Mucosa of gallbladder (tissue), 1 donor: ENCODE measurements at regions not wholly inside any gene's neighbourhood (a gene's known extent, or its start where the extent isn't known, plus 50 kb on each side); places are given as distances from the start of the nearest gene placed in this dataset.

Experiments used
- DNase-seq: peaks from one replicate; pipeline ENCODE4 v3.0.0-alpha.2; 2020; ENCODE audit warnings: low spot score
- donor health status: DM: no; HTN: no; CAD: no.

- no peak for DNase-seq
Measured at GRCh38 chr1:115204513-115204912, 115.2 kb upstream of the TSPAN2 start.

- DNase-seq = no peak
Measured at GRCh38 chr1:115203287-115203686, 114.0 kb upstream of the TSPAN2 start.

- DNase-seq = no peak
Measured at GRCh38 chr1:115201598-115201997, 112.3 kb upstream of the TSPAN2 start.

DNA sequence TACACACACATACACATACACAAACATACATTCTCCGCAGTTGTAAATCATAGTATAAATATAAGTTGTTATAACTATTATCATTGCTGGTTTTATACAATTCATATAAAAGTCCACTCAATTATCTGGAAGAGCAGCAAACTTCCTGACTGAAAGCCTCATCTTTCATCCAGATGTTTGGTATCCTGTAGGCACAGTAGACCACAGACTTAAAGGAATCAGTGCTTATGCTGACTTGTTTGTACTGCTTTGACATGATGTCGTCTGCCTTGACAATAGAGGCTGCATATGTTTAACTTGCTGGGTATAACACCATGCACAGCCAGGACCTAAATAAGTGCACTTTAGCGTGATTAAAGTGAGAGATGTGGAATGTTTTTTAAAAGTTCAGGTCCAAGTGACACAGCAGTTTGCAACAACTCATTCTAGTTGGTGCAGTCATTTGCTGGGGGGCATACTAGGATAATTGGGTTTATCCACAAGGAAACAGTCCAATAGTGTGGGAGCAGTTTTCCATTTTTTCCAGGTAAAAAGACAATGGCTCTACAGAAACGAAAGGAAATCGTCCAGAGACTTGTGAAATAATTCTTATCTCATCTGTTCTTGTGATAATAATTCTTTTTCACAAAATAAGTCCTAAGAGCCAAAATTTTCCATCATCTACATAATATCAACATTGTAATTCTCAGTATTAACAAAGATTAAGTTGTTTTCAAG lies 110.3 kb upstream of the TSPAN2 start:
- DNase-seq = no peak

DNA sequence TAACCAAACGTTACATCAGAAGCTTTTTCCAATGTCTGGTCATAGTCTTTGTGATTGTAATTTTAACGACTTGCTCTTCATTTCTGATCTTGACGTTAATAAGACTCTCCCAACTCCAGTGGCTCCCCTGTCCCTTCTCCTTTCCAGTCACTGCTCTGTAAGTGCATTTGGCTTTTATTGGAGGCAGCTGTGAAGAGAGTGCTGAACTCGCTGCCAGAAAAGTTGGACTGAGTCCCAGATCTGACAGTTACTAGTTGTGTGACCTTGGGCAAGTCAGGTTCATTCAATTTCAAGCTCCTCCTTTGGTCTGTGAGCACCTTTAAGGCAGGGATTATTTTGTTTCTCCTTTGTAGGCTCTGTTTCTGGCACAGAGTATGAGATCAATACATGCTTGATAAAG lies 109.6 kb upstream of the TSPAN2 start:
- DNase-seq = no peak

DNA sequence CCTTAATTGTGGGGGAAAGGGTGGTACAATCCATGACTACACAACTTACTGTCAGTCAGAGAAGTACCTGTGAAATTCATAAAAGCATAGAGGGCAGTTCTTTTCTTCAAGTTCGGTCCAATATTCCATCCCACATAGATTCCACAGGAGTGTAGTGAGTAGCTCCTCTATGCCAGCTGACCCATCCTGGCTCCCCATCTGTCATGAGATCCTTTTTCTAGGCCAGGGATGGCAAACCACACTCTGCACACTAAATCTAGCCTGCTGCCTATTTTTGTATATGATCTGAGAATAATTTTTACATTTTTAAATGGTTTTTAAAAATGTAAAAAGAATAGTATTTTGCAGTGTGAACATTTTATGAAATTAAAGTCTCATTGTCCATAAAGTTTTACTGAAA lies 107.0 kb upstream of the TSPAN2 start:
- DNase-seq = no peak

- DNase-seq = no peak
Measured at GRCh38 chr1:115194506-115194905, 105.2 kb upstream of the TSPAN2 start.

DNA sequence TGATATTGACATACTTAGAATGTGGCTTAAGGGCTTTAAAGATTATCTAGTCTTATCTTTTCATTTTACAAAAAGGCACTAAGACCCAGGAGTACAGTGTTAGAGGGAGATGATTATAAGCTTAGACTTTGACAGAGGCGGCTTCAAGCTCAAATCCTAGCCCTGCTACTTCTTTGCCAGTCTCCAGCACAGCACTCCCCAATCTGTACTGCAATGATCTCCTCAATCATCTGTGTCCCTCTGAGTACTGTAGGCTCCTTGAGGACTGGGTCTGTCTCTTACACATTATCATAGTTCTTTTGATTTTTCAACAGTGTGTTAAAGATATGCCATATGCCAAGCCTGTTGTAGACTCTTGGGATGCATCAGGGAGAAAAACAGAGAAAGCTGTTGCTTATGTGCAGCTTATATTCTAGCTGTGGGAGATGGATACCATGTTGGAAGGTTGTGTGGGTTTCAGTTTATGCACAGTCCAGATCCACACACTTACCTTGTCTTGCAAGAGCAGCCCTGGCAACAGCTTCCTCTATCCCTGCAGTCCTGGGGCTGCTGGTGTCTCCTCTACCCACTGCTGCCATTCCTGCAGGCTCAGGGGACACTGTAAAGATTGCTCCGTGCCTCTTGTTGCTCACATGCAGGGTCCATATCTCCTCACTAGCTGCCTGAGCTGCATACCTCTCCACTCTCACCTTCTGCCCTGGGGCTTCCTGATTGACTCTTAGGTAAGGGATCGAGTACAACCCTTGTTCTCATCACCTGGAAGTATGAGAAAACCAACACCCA lies 103.9 kb upstream of the TSPAN2 start:
- no peak for DNase-seq

- no peak for DNase-seq
Measured at GRCh38 chr1:115192200-115192767, 103.0 kb upstream of the TSPAN2 start.

DNA sequence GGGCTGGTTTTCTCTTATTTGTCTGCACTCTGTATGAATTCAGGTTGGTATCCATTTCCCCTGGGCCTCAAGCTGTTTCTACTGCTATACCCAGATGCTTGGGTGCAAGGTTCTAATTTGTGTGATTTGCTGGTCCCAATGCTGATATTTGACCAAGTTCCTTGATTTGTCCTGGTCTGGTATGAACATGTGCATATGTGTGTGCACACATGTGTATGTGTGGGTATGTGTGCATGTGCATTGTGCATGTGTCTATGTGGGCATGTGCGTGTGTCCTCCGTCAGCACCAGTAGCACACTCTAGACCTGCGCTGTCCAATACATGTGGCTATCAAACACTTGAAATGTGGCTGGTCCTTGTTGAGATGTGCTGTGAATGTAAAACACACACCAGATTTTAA lies 102.4 kb upstream of the TSPAN2 start:
- no peak for DNase-seq

GRCh38 chr1:115190540-115191170 lies 101.4 kb upstream of the TSPAN2 start:
- no peak for DNase-seq

- no peak for DNase-seq
Measured at GRCh38 chr1:115189814-115190539, 100.7 kb upstream of the TSPAN2 start.

DNA sequence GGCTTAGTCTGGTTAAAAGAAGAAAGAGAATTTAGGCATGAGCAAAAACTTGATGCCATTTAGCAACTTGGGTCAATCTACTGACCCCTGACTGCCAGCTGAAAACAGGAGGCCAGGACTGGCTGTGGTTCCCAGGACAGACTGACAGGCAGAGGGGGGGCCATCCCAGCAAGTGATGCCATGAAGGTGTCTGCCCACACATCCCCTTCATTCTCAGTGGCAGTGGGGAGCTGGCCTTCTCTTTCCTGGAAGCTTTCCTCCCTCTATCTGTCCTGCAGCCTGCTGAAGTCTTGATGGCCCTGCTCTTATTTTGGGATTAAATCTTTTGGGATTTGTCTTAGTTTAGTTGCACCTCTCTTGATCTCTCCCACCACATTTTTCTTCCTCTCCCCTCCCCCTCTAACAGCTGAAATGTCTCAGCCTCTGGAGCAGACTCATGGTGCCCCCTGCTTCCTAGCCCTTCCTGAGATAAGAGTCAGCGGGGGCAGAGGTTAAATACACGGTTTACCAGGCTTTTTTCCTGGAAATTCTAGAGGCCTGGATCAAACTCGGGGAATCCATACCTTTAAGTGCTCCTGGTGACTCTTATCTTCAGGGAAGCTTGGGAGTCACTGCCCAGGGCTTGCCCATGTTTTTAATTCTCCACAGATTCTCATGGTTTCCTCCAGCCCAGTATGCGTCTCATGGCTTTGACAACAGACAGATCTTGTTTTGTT lies 99.5 kb upstream of the TSPAN2 start:
- no peak for DNase-seq

DNA sequence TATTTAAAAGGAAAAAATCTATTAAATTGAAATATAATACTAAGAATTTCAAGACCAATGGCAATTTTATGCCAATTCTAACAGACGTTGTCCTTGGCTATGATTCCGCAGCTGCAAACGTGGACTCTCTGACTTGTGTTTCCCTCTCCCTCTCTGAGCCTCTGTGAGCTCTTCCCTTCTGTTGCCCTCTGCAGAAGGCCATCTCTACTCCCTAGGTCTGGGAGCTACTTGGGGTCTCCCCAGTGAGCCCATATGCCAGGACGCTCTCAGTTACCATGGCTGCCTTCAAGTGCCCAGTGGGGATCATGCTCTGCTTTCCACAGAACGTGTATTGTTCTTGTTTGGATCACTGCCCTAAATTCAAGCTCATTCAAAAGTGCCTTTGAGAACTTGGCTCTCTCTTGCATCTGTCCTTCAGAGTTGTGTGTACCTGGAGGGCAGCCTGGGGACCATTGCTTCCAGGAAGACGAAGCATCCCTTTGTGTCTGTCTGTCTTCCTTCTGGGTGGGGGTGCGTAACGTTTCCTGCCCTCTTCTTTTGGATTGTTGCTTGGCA lies 97.5 kb upstream of the TSPAN2 start:
- DNase-seq = no peak

DNA sequence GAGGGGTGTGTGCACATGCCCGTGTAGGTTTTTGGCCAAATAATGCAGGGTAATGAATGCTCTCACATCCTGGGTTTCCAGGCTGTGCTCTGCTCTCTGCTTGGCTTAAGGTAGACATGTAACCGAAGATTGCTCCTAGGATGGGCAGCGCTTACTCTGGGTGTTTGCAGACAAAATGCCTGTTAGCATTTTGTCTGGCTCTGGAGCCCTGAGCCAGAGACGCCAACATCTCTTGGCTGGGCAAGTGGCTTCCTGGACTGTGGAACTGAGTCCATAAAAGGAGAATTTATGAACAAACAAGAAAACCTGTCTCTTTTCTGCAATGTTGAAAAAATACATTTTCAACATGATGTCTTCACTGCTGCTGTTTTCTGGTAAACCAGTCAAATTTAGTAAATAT lies 96.0 kb upstream of the TSPAN2 start:
- DNase-seq = no peak

DNA sequence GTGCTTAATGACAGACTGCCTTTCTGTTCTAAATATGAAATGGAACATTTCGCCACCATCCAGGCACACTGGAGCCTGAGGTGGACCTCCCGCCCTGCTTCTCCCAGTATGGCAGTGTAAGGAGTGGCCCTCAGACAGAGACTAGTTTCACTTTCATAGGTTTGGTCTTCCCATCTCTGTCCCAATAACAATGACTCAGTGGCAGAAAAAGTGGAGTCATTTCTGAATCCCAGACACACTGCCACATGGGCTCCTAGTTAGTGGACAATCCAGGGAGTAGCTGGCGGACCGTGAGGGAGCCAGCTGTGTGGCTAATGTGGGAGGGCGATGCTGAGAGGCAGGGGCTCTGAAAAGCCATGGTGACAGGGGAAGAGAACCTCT lies 95.6 kb upstream of the TSPAN2 start:
- DNase-seq = no peak

DNA sequence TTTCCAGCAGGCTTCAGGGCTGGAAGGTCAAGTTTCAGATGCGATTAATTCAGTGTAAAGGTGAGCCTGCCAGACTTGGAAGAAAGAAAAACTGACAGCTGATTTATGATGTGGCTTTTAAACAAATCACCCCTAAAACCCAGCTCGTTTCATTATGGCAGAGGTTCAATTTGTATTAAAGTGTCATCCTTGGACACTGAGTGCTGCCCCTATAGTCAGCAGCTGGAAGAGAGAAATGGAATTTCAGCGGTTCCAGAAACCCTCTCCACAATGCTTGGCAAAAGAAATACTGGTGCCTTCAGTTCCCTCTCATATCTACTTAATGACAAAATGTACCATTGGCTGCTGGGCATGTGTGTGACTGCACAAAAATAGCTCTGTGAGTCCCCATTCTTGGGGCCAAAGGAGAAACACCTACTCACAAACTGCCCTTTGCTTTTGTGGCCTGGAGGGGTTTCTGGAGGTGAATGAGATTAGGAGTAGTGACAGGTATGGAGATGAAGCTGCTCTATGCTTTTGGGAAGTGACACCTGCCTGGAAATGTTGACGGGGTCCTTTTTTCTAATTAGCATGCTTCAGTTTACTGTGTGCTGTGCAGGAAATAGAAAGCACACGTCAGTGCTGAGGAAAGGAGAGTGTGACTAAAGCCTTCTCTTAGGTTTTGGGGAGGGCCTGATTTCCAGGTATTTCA lies 95.1 kb upstream of the TSPAN2 start:
- no peak for DNase-seq

DNA sequence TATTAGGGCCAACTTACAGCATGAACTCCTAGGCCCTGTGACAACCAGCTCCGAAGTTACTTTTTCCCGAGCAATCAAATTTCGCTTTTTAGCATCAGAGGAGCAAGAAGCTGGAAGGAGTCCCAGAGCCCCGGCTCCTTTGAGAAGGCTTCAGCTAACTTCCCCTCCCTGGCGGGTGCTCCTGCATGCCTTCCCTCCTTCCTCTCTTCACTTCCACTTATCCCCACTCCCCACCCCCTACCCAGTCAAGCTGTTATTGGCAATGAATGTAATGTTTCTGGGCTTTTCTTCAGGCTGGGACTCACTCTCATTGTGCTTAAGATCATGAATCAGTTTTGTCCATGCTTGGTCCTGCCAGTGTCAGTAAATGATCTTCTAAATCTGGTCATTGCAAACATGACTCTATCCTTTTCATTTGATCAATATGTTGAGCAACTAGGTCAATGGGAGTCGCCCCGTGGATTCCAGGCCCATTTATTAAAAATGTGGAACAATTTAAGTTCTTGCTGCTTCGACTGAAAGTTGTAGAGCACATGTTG lies 94.5 kb upstream of the TSPAN2 start:
- no peak for DNase-seq

- no peak for DNase-seq
Measured at GRCh38 chr1:115183158-115183557, 93.9 kb upstream of the TSPAN2 start.
